GM23338 (cell line): ENCODE measurements at regions not wholly inside any gene's neighbourhood (a gene's known extent, or its start where the extent isn't known, plus 50 kb on each side); places are given as distances from the start of the nearest gene placed in this dataset.
A peak's percentile ranks its signal among the peaks of the same experiment; 100 is the strongest.
"Not testable (repeated sequence)": the region's sequence is repeated elsewhere in the genome, so short reads cannot be mapped to it uniquely, and the experiment has no call there.

Experiments used
- ATAC-seq: fragments of 200-7000 bp; cut with Tn5 transposase; 3 replicates; pipeline ENCODE4 v1.9.1; 2020
- DNase-seq: peaks from one replicate; pipeline ENCODE4 v3.0.0-alpha.2; 2015; ENCODE audit warnings: low spot score
- H2AFZ ChIP-seq: fragments of 200-600 bp; sonication (generic); 2 replicates; pipeline ENCODE4 v1.8.0; 2016; ENCODE audit warnings: antibody characterized with exemption, mild to moderate bottlenecking, moderate library complexity
- H3F3A ChIP-seq: fragments of 200-600 bp; sonication (generic); replicated peaks from 2 replicates; pipeline ENCODE4 v1.8.0; 2017; ENCODE audit warnings: antibody characterized with exemption, mixed run types, low read depth
- H3K27ac ChIP-seq: fragments of 200-600 bp; sonication (generic); 2 replicates; pipeline ENCODE4 v1.6.1; 2016; ENCODE audit warnings: low read depth
- H3K27me3 ChIP-seq: fragments of 200-600 bp; sonication (generic); 2 replicates; pipeline ENCODE4 v1.8.0; 2016; ENCODE audit warnings: mild to moderate bottlenecking, mixed run types, moderate library complexity; ENCODE audit not compliant: insufficient read depth
- H3K36me3 ChIP-seq: fragments of 200-600 bp; sonication (generic); 2 replicates; pipeline ENCODE4 v1.8.0; 2016; ENCODE audit warnings: mild to moderate bottlenecking; ENCODE audit not compliant: insufficient read depth
- H3K4me1 ChIP-seq: fragments of 200-600 bp; sonication (generic); 2 replicates; pipeline ENCODE4 v1.8.0; 2016; ENCODE audit warnings: mild to moderate bottlenecking, moderate library complexity; ENCODE audit not compliant: insufficient read depth
- H3K4me2 ChIP-seq: fragments of 200-600 bp; sonication (generic); 2 replicates; pipeline ENCODE4 v1.7.1; 2017; ENCODE audit warnings: mixed run types
- H3K4me3 ChIP-seq: fragments of 200-600 bp; sonication (generic); 2 replicates; pipeline ENCODE4 v1.6.1; 2016; ENCODE audit warnings: mixed run types
- H3K79me2 ChIP-seq: fragments of 200-600 bp; sonication (generic); replicated peaks from 2 replicates; pipeline ENCODE4 v1.8.0; 2017; ENCODE audit warnings: mild to moderate bottlenecking; ENCODE audit not compliant: insufficient read depth
- H3K9me2 ChIP-seq: fragments of 200-600 bp; sonication (generic); 2 replicates; pipeline ENCODE4 v1.8.0; 2017; ENCODE audit not compliant: insufficient read depth
- H4K20me1 ChIP-seq: fragments of 200-600 bp; sonication (generic); replicated peaks from 2 replicates; pipeline ENCODE4 v1.8.0; 2017; ENCODE audit warnings: mild to moderate bottlenecking; ENCODE audit not compliant: insufficient read depth
- H3K27ac Mint-ChIP-seq: 2 replicates; pipeline ENCODE4 v1.8.0; 2020; ENCODE audit warnings: inconsistent platforms, mild to moderate bottlenecking, moderate library complexity, mixed read lengths
- H3K27me3 Mint-ChIP-seq: 3 replicates; pipeline ENCODE4 v1.8.0; 2022; ENCODE audit warnings: low read depth, mild to moderate bottlenecking, moderate library complexity, mixed read lengths, inconsistent platforms; ENCODE audit not compliant: insufficient read depth, poor library complexity
- H3K36me3 Mint-ChIP-seq: 3 replicates; pipeline ENCODE4 v1.8.0; 2021; ENCODE audit warnings: low read depth, mild to moderate bottlenecking, inconsistent platforms, moderate library complexity, mixed read lengths
- H3K4me1 Mint-ChIP-seq: 3 replicates; pipeline ENCODE4 v1.8.0; 2020; ENCODE audit warnings: mild to moderate bottlenecking, inconsistent platforms, mixed read lengths
- H3K4me3 Mint-ChIP-seq: 3 replicates; pipeline ENCODE4 v1.8.0; 2021; ENCODE audit warnings: moderate library complexity, mild to moderate bottlenecking, inconsistent platforms, mixed read lengths
- H3K9me3 Mint-ChIP-seq: 3 replicates; pipeline ENCODE4 v1.8.0; 2020; ENCODE audit warnings: moderate library complexity, mild to moderate bottlenecking, inconsistent platforms, mixed read lengths
- ETS1 ChIP-seq: IDR thresholded peaks from 2 replicates; pipeline ENCODE4 v1.6.1; 2016; ENCODE audit warnings: antibody characterized with exemption
- EZH2phosphoT487 ChIP-seq: fragments of 200-600 bp; sonication (generic); IDR thresholded peaks from one replicate; pipeline ENCODE4 v1.8.1; 2018; ENCODE audit warnings: antibody characterized with exemption; ENCODE audit not compliant: unreplicated experiment
- JUNB ChIP-seq: IDR thresholded peaks from one replicate; pipeline ENCODE4 v1.6.1; 2016; ENCODE audit warnings: antibody characterized with exemption; ENCODE audit not compliant: unreplicated experiment
- NANOG ChIP-seq: IDR thresholded peaks from 2 replicates; pipeline ENCODE4 v1.6.1; 2016; ENCODE audit warnings: antibody characterized with exemption, borderline replicate concordance
- POLR2AphosphoS5 ChIP-seq: IDR thresholded peaks from 2 replicates; pipeline ENCODE4 v1.6.1; 2016; ENCODE audit warnings: antibody characterized with exemption, low read depth
- REST ChIP-seq: IDR thresholded peaks from one replicate; pipeline ENCODE4 v1.6.1; 2018; ENCODE audit warnings: antibody characterized with exemption; ENCODE audit not compliant: unreplicated experiment
- STAT1 ChIP-seq: IDR thresholded peaks from one replicate; pipeline ENCODE4 v1.6.1; 2016; ENCODE audit warnings: antibody characterized with exemption; ENCODE audit not compliant: unreplicated experiment
- ZNF114 ChIP-seq: fragments of 250-450 bp; sonication (Bioruptor Pico); IDR thresholded peaks from 2 replicates; pipeline ENCODE4 v1.5.0; 2020; ENCODE audit warnings: mild to moderate bottlenecking, moderate library complexity
- ZNF331 ChIP-seq: fragments of 250-450 bp; sonication (Bioruptor Pico); IDR thresholded peaks from 2 replicates; pipeline ENCODE4 v1.5.0; 2020; ENCODE audit warnings: low read depth, mild to moderate bottlenecking, moderate library complexity
- TF ChIP-seq, protein P1 (sequence below), 2 experiments: fragments of 200-600 bp in 1 of 2; sonication (generic) in 1 of 2; conservative IDR thresholded peaks; 2 replicates each; pipeline versions ENCODE4 v1.5.1 to v1.6.1; 2016 to 2017; ENCODE audit warnings: antibody characterized with exemption in 2 of 2, low read depth in 2 of 2, mild to moderate bottlenecking in 2 of 2, moderate library complexity in 1 of 2

DNA sequence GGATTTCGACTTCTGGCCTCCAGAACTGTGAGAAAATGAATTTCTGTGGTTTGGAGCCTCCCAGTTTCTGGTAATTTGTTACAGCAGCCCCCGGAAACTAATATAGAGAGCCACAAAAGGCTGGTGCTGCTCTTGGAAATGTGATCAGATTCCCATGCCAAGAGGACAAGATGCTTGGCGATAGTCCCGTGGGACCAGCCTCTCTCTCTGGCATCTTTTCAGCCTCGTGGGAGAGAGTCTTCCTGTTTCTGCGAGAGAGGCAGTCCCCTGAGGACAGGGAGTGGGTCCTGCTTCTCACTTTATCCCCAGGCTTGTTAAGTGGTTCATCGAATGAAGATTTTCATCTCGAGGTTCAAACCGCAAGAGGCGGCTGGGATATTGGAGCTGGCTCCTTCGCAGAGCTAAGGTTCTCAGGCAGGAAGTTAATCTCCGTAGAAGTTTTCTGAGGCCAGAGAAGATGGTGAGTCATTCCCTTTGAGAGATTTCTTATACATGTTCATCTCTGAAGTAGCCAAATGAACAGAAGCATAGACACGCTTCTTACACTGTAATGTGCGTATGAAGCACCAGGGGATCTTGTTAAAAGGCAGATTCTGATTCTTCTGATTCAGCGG is 211.6 kb upstream of the SDK2 start:
- Mint-ChIP-seq H3K36me3 (no peaks in the 10 kb centered on the region; the same call in 2 of the 3 replicates), H3K4me3 (no peak overlapping the region), H3K27me3 (peaks cover 4% of the 10 kb centered on the region), H3K9me3 (peaks cover 15% of the 10 kb centered on the region), H3K27ac (no peak overlapping the region), H3K4me1 (peaks cover 12% of the 10 kb centered on the region)
- Histone ChIP-seq H3K79me2 (no peaks in the 10 kb centered on the region), H2AFZ (no peak overlapping the region), H3K4me2 (no peak overlapping the region), H3K4me1 (no peaks in the 10 kb centered on the region), H4K20me1 (no peaks in the 10 kb centered on the region), H3K9me2 (peaks cover 9% of the 10 kb centered on the region; the same call in 1 of the 2 replicates), H3K27ac (no peak overlapping the region), H3K27me3 (no peaks in the 10 kb centered on the region), H3F3A (no peaks in the 10 kb centered on the region), H3K4me3 (no peak overlapping the region), H3K36me3 (no peaks in the 10 kb centered on the region)
- no peak for ATAC-seq
- TF ChIP-seq ZNF331 (CRISPR knock-in tag) (no peak), STAT1 (no peak), REST (no peak), EZH2phosphoT487 (no peak), ETS1 (no peak), JUNB (no peak), NANOG (no peak), ZNF114 (CRISPR knock-in tag) (no peak)
- TF ChIP-seq, protein P1, sequence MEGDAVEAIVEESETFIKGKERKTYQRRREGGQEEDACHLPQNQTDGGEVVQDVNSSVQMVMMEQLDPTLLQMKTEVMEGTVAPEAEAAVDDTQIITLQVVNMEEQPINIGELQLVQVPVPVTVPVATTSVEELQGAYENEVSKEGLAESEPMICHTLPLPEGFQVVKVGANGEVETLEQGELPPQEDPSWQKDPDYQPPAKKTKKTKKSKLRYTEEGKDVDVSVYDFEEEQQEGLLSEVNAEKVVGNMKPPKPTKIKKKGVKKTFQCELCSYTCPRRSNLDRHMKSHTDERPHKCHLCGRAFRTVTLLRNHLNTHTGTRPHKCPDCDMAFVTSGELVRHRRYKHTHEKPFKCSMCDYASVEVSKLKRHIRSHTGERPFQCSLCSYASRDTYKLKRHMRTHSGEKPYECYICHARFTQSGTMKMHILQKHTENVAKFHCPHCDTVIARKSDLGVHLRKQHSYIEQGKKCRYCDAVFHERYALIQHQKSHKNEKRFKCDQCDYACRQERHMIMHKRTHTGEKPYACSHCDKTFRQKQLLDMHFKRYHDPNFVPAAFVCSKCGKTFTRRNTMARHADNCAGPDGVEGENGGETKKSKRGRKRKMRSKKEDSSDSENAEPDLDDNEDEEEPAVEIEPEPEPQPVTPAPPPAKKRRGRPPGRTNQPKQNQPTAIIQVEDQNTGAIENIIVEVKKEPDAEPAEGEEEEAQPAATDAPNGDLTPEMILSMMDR (conservative IDR thresholded peaks at IDR 0.05; ENCODE audit: low read depth in 2 of 2) = no peak
- DNase-seq = no peak

DNA sequence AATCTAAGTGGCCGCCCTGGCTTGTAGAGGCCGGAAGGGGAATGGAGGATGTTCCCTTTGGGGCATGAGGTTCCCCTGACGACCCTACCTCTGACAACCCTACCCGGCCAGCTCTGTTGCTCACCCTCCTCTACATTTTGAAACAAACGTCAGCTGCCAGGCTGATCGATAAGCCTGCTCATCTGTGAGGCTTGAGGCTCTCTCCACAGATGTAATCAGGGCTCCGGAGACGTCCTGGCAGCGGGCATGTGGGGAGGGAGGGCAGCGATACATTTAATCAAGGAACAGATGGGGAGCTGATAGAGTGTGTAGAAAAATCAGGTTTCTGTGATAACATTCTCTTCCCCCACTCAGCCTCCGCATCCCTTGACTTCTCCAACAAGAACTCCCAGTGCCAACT is 212.3 kb upstream of the SDK2 start:
- no peaks in the 10 kb centered on the region for H3K27me3 ChIP-seq
- no peaks in the 10 kb centered on the region for H3K36me3 ChIP-seq
- Mint-ChIP-seq H3K27ac (no peak overlapping the region), H3K9me3 (peaks cover 15% of the 10 kb centered on the region), H3K4me1 (peaks cover 18% of the 10 kb centered on the region), H3K27me3 (peaks cover 8% of the 10 kb centered on the region), H3K36me3 (no peaks in the 10 kb centered on the region; the same call in 2 of the 3 replicates), H3K4me3 (no peak overlapping the region)
- H3K4me2 ChIP-seq = no peak overlapping the region
- no peaks in the 10 kb centered on the region for H4K20me1 ChIP-seq
- no peak overlapping the region for H3K4me3 ChIP-seq
- TF ChIP-seq POLR2AphosphoS5 (no peak), ZNF114 (CRISPR knock-in tag) (no peak)
- no peak overlapping the region for H3K27ac ChIP-seq
- no peaks in the 10 kb centered on the region for H3K79me2 ChIP-seq
- no peaks in the 10 kb centered on the region for H3K4me1 ChIP-seq
- peaks cover 9% of the 10 kb centered on the region; the same call in 1 of the 2 replicates for H3K9me2 ChIP-seq
- no peak for DNase-seq
- no peaks in the 10 kb centered on the region for H3F3A ChIP-seq
- no peak for ATAC-seq
- no peak overlapping the region for H2AFZ ChIP-seq

DNA sequence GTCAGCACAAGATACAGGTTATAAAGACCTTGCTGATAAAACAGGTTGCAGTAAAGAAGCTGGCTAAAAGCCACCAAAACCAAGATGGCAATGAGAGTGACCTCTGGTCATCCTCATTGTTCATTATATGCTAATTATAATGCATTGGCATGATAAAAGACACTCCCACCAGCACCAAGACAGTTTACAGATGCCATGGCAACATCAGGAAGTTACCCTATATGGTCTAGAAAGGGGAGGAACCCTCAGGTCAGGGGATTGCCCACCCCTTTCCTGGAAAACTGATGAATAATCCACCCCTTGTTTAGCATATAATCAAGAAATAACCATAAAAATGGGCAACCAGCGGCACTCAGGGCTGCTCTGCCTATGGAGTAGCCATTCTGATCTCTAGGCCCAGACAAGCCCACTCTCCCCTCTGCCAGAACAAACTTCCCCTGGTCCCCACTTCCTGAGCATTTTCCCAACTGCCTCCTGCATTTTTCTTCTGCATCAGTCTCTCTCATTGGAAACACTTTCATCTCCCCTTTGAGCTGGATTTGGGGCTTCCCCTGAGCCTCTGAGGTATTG is 215.3 kb upstream of the SDK2 start:
- not testable (repeated sequence) for H3K27me3 Mint-ChIP-seq, H3K9me2 ChIP-seq, H4K20me1 ChIP-seq, H3K4me2 ChIP-seq, H3K27me3 ChIP-seq, H3F3A ChIP-seq, H3K4me1 ChIP-seq, H3K4me3 Mint-ChIP-seq, H2AFZ ChIP-seq, H3K9me3 Mint-ChIP-seq, DNase-seq, H3K79me2 ChIP-seq, H3K36me3 ChIP-seq, H3K27ac Mint-ChIP-seq, H3K4me3 ChIP-seq, H3K27ac ChIP-seq, H3K36me3 Mint-ChIP-seq
- peaks cover 27% of the 10 kb centered on the region for H3K4me1 Mint-ChIP-seq
- ATAC-seq = peak; percentile 25; the same call in 2 of the 3 replicates
